ENCODE measurements at regions not wholly inside any gene's neighbourhood (a gene's known extent, or its start where the extent isn't known, plus 50 kb on each side); places are given as distances from the start of the nearest gene placed in this dataset.

GRCh38 chr9:80964914-80965313 lies 724.4 kb downstream of the TLE1 start:
- no peak for FAIRE-seq

GRCh38 chr9:80964374-80964773 lies 725.0 kb downstream of the TLE1 start:
- FAIRE-seq, result no peak

- no peak for FAIRE-seq
Measured at GRCh38 chr9:80957801-80958200, 731.5 kb downstream of the TLE1 start.

DNA sequence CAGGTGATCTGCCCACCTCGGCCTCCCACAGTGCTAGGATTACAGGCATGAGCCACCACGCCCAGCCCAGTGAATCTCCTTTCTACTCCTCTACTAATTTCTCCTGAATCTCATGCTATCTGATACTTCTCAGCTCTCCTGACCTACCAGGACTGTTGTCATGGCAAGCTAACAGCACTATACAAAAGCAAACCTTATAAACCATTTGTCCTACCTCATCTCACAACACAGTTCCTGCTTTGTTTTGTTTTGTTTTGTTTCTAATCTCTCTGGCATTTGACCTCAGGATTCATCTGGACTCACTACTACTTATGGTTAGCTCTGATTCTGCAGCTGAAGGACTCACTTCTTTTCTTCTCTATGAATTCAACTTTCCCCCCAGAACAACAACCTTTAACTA lies 734.8 kb downstream of the TLE1 start:
- FAIRE-seq, result no peak

DNA sequence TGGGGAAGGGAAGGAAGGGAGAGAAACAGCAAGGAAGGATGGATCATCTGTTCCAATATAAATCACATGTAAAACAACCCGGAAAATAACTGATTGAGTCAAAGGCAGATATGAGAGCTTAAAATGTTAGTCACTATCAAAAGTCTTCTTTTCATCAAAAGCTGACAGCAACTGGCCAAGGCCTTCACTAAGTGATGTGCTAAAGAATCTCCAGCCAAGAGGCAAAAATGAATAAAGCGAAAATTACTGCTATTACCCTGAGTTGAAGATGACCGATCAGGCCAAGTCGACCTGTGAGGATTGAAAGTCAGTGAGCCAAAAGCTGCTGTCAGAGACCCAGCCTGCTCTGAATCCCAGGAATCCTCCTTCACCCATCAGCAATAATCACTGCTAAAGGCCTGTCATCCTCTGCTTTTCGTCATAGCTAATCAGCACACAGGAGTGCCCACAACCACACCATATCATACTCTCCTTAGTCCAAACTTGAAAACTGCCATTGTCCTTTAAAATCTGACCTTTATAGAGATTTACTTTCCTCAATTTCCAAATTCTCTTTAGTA lies 736.9 kb downstream of the TLE1 start:
- FAIRE-seq, result no peak

DNA sequence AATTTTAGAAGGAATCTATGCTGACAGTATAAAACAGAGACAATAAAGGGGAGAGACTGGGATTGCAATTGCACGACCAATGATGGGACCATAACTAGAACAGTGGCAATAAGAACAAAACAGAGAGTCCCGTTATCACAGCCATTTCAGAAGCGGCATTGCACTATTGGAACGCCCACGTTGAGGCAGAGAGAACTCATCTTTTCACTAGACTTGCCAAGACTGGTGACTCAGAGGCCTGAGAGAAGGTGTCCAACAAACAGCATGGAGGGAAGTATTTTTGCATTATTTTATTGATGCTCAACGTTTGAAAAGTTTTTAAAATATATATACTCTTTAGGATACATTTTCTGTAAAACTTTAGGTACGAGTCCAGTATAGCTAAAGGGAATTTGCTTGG lies 737.7 kb downstream of the TLE1 start:
- FAIRE-seq, result no peak

DNA sequence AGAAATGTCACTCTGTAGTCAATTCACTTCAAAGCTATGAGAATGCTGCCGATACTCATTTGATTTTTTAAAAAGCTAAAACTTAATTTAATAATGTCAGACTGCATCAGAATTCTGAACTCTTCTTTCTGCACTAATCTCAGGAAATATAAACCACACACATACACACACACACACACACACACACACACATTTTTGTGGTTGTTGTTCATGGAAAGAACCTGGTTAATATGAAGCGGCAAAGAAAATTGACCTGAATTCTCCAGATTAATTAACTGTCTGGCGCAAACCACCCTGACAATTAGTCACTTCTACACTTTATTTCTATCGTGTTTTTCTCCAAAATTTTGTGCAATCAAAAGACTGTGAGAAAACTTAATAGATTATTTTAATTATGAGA lies 740.5 kb downstream of the TLE1 start:
- no peak for FAIRE-seq

GRCh38 chr9:80948066-80948465 lies 741.3 kb downstream of the TLE1 start:
- no peak for FAIRE-seq

- FAIRE-seq, result no peak
Measured at GRCh38 chr9:80946496-80947170, 742.7 kb downstream of the TLE1 start.

- no peak for FAIRE-seq
Measured at GRCh38 chr9:80945436-80945835, 743.9 kb downstream of the TLE1 start.

- FAIRE-seq, result no peak
Measured at GRCh38 chr9:80937645-80938044, 751.7 kb downstream of the TLE1 start.

- FAIRE-seq, result no peak
Measured at GRCh38 chr9:80934095-80934494, 755.3 kb downstream of the TLE1 start.

GRCh38 chr9:80932947-80933780 lies 756.2 kb downstream of the TLE1 start:
- FAIRE-seq, result no peak

- no peak for FAIRE-seq
Measured at GRCh38 chr9:80932181-80932580, 757.2 kb downstream of the TLE1 start.

GRCh38 chr9:80931163-80931562 lies 758.2 kb downstream of the TLE1 start:
- FAIRE-seq, result no peak

DNA sequence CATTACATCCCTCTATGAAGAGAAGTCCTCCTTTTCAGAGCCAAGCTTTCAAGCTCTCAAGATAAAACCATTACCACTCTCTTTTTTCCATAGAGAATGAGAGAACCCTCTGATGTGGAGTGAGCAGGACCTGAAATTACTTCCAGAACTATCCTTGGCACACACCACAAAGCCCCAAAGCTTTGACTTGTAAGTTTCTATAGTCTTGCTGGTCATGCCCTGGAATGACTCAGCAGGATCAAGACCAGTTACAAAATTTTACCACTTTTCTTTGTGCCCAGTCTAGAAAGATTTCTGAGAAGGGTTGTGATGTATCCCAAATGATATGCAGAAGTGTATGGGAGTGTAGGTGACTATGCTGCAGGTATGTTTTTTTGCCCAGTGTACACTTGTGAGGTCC lies 760.6 kb downstream of the TLE1 start:
- FAIRE-seq, result no peak

DNA sequence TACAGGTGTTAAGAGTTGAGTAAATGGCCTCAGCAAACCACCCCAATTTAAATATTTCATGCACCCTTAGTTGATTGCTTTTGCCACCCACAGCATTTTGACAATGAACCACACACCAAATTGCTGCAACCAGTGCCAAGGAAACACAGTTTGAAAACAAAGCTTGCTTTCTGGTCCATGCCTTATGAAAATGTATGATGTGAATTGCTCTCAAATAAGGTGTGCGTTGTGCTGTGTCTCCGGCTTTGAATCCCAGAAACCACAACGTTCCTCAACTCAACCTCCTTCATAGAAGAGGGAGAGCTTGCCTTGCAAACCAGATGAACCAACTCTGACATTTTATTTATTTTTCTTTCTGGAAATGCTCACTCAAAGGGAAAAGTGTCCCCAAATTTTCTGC lies 762.7 kb downstream of the TLE1 start:
- FAIRE-seq, result no peak

GRCh38 chr9:80922544-80922943 lies 766.8 kb downstream of the TLE1 start:
- FAIRE-seq, result no peak

DNA sequence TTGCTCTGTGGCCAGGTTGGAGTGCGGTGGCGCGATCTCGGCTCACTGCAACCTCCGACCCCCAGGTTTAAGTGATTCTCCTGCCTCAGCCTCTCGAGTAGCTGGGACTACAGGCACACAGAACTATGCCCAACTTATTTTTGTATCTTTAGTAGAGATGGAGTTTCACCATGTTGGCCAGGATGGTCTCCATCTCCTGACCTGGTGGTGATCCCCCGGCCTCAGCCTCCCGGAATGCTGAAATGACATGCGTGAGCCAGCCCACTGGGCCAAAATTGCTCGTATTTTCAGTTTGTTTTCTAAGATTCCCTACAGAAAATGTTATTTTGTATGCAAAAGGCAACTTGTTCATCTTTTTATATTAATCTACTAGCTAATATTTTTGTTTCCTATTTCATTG lies 782.6 kb downstream of the TLE1 start:
- no peak for FAIRE-seq

- no peak for FAIRE-seq
Measured at GRCh38 chr9:80899208-80899607, 790.1 kb downstream of the TLE1 start.

DNA sequence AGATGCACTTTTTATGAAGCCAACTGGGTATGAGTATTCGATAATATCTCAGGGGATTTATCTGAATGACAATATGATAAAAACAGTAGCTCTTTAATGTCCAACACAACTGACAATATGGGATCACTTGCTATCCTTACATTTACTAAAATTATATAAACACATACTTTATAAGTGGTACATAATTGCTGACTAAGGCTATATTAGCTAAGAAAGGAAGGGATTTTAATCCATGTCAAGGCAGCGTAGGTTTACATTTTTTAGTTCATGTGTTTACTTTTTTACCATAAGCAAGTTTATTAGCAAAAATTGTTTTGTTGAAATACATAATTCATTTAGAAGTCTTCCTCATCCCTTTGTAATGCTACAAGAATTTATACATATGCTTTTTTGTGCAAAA lies 796.2 kb downstream of the TLE1 start:
- no peak for FAIRE-seq

DNA sequence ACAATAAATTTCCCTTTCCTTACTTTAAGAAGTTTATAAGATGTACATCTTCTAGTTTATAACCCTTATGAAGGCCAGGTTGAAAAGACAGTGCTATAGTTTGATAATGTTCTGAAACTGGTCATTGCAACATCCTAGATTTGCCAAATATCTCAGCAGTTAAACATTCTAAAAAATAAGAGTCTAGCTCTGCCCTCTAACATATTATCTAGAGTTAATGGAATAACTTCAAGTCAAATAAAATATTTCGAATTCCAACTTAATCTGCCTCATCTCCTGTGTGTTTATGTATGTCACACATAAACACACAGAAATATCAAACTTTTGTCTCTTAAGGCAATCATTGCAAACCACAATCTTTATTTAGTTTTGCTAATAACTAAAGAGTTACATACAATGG lies 796.6 kb downstream of the TLE1 start:
- FAIRE-seq, result no peak

DNA sequence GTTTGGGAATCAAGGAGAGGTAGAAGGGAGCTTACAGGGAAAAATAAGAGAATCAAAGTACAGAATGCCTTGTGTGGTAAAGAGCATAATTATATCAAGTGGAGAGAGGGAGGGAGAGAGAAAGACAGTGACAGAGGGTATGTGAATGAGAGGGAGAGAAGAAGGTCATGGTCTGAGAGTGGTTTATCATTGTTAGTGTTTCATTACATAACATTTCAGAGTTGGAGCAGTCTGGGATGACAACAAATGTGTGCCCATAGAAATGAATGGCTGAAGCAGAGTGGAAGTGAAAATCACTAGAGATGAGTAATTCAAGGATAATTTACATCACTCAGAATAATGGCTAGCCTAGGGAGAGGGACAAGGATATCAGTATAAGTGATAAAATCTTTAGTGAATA lies 799.2 kb downstream of the TLE1 start:
- FAIRE-seq, result no peak

DNA sequence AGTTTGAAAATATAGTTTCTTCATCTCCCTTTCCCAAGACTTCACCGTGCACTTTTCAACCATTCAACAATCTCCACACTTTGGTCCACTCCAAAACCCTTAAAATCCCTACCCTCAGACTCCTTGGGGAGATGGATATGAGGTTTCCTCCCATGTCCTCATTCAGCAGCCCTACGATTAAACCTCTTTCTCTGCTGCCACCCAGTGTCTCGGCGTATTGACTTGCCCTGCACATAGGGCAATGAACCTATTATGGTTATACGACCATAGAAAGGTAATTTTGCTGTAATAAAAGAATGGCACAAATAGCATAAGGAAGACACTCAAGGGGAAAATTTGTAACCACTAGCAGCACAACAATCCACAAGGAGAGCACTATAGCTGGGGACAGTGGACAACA lies 803.5 kb downstream of the TLE1 start:
- no peak for FAIRE-seq
